Superior temporal gyrus (tissue), 1 donor: ENCODE measurements at regions not wholly inside any gene's neighbourhood (a gene's known extent, or its start where the extent isn't known, plus 50 kb on each side); places are given as distances from the start of the nearest gene placed in this dataset.

Experiments
- DNase-seq: peaks from one replicate; pipeline ENCODE4 v3.0.0-alpha.2; 2016; ENCODE audit errors: extremely low spot score

GRCh38 chr12:40616383-40616915 is 75.8 kb upstream of the CNTN1 start:
- DNase-seq, result peak; percentile 32

GRCh38 chr12:40618636-40619035 is 73.6 kb upstream of the CNTN1 start:
- DNase-seq, result no peak

- no peak for DNase-seq
These were observed 71.6 kb upstream of the CNTN1 start for GRCh38 chr12:40620564-40621019.

- peak; percentile 92 for DNase-seq
These were observed 69.9 kb upstream of the CNTN1 start for GRCh38 chr12:40622246-40622838.

- DNase-seq, result no peak
These were observed 60.1 kb upstream of the CNTN1 start for GRCh38 chr12:40632171-40632570.

GRCh38 chr12:40632933-40633332 is 59.3 kb upstream of the CNTN1 start:
- no peak for DNase-seq

GRCh38 chr12:40634517-40635131 is 57.6 kb upstream of the CNTN1 start:
- DNase-seq, result no peak

- peak; percentile 56 for DNase-seq
These were observed 57.0 kb upstream of the CNTN1 start for GRCh38 chr12:40635141-40635731.
